ENCODE measurements at regions not wholly inside any gene's neighbourhood (a gene's known extent, or its start where the extent isn't known, plus 50 kb on each side); places are given as distances from the start of the nearest gene placed in this dataset.
"Not testable (repeated sequence)": the region's sequence is repeated elsewhere in the genome, so short reads cannot be mapped to it uniquely, and the experiment has no call there.

DNA sequence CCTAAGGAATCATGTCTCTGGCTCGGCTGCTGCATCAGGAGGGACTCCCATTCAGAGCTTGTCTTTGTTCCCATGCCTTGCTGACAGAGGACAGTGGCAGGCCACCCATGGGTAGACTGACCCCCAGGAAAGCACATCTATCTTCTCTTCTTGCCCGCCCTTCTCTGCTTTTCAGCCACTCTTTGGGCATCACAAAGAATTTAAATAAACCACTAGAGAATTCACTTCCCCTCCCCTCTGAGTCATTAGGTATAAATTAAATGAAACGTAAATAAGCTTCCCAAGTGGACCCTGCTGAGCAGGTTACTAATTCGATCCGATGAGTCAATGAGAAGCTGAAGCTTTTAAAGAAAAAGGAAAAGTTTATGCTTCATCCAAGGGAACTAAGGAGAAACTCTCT, 97.0 kb downstream of the DRD1 start:
- no peak for DNase-seq (ENCODE audit: low read depth)

DNA sequence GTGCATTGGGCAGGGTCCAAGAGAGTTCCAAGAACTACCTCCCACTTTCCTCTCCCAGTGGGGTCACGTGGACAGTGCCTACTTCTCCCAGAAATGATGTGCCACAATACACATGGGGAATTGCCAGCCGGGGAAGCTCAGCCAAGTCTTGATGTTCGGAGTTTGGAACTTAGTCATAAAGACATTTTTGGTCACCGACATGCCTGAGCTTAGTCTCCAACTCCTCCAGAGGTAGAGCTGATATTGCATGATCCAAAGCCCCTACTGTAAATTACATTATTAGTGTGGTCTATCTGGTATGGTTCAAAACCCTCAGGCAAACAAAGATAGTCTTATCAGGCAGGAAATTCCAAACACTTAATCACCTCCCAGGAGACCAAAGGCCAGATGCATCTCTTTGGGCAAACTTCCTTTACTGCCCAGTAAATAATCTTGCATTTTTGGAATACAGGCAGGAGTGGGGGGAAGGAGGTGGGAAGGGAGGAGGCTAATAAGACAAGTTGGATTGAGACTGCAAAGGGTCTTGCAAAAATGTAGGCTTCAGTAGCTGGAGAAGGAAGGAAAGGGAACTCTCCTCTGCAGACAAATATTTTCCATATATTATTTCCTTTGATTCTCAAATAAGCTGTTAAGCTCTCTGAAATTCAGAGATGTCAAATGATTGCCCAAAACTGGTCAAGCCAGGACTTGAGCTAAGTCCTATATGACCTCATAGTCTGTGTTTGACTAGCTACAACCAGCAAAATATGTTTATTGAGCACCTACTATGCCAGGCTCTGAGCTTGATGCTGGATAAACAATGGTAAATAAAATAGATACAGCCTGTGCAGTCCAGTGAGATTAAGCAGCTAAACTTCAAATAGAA, 99.4 kb downstream of the DRD1 start:
- DNase-seq (ENCODE audit: low read depth) = no peak

DNA sequence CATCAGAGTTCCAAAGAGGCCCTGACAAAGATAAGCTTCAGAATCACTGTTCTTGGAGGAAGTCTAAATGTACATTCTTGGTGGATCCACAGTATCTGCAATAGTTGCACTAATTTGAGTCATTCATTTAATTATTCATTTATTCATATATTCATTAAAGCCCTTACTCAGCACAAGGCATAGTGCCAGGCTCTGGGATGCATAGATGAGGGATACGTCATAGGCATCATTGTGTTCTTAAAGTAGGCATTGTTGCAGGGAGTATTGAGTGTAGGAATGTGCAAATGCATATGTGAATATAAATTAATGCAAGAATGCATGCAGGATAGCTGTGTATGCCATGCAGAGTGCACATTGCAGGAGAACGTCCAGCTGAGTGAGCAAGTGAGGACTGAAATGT, 100.7 kb downstream of the DRD1 start:
- no peak for DNase-seq (ENCODE audit: low read depth)

DNA sequence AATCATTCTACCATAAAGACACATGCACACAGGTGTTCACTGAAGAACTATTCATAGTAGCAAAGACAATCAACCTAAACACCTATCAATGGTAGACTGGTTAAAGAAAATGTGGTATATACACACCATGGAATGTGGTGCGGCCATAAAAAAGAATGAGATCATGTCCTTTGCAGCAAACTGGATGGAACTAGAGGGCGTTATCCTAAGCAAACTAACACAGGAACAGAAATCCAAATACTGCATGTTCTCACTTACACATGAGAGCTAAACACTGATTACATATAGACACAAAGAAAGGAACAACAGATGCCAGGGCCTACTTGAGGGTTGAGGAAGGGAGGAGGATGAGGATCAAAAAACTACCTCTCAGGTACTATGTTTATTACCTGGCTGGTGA, 103.8 kb downstream of the DRD1 start:
- DNase-seq (ENCODE audit: low read depth) = no peak

DNA sequence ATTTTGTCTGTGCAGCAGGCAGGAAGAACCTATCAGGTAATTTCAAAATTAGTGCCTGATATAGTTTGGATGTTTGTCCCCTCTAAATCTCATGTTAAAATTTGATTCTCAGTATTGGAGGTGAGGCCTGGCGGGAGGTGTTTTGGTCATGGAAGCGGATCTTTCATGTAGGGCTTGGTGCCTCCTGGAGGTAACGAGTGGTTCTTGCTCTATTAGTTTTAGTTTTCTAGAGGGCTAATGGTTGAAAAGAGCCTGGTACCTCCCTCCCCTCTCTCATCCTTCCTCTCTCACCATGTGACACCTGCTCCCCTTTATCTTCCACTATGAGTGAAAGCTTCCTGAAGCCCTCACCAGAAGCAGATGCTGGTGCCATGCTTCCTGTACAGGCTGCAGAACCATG, 106.3 kb downstream of the DRD1 start:
- no peak for DNase-seq (ENCODE audit: low read depth)

DNA sequence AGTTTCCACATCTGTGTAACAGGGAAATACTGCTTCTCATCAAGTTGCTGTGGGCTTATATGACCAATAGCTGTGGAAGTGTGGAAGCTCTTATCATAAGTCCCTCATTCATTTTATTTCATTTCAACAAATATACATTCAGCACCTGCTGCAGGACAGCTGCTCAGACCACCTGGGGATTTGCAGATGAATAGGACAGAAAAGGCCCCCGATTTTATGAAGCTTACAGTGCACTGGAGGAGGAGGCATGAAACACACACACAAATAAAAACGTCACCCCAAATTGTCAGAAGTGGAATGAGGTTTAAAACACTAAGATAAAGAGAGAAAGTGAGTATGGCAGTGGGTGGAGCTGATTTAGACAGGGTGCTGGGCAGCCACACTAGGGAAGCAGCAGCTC, 107.2 kb downstream of the DRD1 start:
- DNase-seq (ENCODE audit: low read depth) = no peak

DNA sequence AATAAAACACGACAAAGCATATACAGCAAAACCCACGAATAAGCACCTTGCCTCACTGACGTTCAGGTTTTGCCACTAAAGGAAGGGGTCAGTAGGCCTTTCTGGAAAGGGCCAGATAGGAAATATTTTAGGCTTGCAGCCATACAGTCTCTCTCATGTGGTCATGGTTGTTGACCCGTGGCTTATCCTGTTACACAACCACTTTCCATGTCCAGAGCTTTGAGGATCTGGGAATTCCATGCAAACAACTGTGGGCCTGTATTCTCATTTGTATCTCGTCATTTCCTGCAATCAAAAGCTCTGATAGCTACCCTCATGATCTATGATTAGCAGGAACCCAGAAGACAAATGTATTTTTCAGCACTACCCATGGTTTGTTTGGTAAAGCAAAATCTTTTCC, 108.3 kb downstream of the DRD1 start:
- DNase-seq (ENCODE audit: low read depth) = no peak

DNA sequence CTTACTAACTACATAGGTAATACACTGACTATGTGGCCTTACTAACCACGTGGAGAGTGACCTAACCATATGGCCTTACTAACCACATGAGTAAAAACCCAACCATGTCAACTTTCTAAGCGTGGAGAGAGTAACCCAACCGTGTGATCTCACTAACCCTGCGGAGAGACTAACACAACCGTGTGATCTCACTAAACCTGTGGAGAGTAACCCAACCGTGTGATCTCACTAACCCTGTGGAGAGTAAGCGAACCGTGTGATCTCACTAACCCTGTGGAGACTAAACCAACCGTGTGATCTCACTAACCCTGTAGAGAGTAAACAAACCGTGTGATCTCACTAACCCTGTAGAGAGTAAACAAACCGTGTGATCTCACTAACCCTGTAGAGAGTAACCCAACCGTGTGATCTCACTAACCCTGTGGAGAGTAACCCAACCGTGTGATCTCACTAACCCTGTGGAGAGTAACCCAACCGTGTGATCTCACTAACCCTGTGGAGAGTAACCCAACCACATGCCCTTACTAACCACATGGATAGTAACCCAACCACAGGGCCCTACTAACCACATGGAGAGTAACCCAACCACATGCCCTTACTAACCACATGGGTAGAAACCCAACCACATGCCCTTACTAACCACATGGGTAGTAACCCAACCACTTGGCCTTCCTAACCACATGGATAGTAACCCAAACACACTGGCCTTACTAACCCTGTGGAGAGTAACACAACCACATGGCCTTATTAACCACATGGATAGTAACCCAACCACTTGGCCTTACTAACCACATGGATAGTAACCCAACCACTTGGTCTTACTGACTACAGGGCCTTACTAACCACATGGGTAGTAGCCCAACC, 112.6 kb downstream of the DRD1 start:
- DNase-seq (ENCODE audit: low read depth) = not testable (repeated sequence)

DNA sequence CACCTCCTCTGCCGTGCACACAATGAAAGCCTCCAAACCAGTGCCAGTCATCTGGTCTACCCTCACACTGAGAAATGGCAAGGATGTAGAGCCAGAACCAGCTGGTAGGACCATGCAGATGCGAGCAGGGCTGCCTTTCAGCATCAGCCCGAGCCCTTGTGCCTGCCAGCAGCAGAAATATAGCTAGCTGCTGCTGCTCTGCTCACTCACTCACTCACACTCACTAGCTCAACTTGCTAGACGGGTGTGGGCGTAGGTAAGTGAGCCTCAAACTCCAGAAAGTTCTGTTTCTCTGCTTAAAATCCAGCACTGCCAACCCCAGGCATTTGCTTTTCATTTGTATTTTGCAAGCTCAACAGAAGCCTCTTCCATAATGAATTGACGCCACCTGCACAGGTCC, 114.0 kb downstream of the DRD1 start:
- no peak for DNase-seq (ENCODE audit: low read depth)

DNA sequence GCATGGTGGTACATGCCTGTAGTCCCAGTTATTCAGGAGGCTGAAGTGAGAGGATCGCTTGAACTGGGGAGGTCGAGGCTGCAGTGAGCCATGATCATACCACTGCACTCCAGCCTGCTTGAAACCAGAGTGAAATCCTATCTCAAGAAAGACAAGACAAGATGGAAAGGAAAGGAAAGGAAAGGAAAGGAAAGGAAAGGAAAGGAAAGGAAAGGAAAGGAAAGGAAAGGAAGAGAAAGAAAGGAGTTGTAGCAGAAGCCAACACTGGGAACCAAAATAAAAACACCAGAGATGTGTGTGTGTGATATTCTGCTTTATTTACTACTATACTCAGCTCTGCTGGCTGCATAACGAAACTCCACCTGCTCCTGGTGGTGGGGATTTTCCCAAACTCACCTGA, 115.3 kb downstream of the DRD1 start:
- DNase-seq (ENCODE audit: low read depth) = no peak

DNA sequence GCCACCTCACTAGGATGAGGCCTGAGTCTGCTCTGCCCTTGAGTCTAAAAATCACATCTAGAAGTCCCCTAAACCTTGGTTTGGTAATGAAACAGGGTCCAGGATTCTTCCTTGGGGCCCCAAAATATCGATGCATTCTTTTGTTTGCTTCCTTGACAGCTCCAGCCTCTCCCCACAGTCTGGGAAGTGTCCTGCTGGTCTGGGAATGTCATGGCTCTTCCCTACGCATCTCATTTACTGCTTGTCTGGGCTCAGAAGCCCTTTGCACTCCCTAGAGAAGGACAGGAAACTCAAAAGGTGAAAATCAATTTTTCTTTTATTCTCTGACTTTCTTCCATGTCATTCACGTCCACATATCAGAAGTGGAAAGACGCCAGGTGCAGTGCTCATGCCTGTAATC, 115.8 kb downstream of the DRD1 start:
- DNase-seq (ENCODE audit: low read depth) = no peak

DNA sequence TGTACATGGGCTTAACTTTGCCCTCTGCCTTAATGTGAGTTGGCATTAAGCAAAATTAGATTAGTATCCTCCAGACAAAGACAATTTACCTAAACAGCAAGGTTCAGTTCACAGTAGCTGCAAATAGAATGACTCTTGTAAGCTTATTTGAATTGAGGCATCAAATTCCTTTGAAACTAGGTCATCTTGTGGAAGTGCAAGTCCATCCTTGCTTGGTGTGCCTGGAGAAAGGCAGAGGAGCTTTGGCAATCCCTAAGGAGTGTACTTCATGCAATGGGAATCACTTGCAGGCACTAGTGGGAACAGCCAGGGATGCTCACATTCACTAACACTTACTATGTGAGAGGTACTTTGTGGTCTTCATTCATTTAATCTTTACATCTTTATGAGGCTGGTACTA, 118.3 kb downstream of the DRD1 start:
- DNase-seq (ENCODE audit: low read depth) = no peak

DNA sequence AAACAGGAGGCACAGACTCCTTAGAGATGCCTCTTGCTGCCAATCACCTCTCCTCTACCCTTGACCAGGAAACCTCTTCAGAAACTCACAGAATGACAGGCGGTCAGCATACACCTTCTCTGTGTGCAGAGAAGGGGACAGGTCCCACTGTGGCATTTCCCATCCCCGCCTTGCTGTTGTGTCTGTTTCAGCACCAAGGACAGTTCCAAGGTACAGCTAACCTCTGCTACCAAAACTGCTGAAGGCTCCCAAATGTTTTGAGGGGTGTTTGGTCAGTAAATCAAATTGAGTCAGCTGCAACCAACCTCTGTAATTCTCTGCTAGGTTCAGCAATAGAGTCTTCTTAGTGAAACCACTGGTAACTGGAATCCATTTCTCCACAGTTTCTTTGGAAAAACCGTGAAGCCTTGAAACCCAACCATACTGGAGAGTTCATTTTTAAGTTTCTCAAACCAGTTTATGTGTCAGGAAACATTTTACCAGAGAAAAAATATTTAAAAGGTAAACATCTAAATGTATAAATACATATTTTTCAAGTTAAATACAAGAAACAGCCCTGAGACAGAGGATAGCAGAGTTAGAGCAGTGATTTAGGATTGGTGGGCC, 122.0 kb downstream of the DRD1 start:
- DNase-seq (ENCODE audit: low read depth) = no peak

DNA sequence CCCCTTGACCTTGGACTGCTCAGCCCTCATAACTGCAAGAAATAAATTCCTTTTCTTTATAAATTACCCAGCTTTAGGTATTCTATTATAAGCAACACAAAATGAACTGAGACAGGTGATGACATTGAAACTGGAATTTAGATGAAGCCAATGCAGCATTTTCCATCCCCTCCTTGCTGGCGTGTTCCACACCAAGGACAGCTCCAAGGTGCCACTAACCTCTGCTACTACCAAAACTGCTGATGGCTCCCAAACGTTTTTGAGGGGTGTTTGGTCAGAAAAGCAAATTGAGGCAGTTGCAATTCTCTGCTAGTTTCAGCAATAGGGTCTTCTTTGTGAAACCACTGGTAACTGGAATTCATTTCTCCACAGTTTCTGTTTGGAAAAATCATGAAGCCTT, 124.8 kb downstream of the DRD1 start:
- no peak for DNase-seq (ENCODE audit: low read depth)

DNA sequence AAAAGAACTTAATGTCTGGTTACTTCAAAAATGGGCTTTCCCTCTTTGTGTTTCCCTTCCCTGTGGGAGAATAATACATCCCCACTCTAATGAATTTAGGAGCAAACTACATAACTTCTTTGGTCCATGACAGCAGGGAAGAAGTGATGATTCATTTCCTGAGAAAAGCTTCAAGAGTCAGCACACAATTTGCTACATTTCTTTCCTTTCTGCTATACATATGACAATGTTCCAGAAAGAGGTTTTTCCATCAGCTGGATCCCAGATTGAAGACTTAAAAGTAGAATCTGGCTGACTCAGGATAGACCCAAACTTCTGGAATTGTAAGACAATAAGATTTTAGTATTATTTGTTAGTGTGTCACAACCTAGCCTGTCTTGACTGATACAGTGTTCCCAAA, 126.1 kb downstream of the DRD1 start:
- no peak for DNase-seq (ENCODE audit: low read depth)

DNA sequence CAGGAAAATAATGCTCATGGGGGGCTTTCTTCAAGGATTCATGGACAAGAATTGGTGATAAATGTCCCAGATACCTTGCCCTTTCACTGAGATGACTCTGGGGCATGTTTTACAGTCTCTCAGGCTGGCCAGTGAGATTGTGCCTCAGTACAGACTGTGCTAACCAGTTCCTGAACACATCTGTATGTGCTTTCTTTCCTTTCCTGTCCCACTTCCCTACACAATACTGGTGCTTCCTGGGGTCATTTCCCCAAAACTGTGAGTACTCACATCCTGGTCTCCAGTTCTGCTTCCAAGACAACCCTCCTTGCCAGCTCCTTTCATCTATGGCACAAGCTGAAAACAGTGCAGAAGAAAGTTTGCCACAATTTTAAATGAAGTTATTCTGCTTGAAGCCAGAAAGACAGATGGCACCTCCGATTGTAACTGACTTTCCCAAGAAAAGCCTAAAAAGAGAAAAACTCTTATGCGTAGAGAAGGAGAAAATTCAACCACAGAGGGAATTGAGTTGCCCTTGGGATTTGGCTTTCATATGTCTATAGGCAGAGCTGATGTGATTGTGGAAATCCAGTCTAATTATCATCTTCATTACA, 134.7 kb downstream of the DRD1 start:
- no peak for DNase-seq (ENCODE audit: low read depth)

DNA sequence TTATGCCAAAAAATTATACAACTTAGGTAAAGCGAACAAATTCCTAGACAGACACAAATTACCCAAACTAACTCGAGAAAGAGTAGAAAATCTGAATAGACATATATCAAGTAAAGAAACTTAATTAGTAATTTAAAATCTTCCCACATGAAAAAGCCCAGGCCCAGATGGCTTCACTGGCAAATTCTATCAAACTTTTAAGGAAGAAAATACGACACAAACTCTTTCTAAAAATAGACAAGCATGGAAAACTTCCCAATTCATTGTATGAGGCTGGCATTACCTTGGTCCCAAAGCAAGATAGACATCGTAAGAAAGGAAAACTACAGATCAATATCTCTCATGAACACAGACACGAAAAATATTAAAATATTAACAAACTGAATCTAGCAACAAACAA, 135.3 kb downstream of the DRD1 start:
- no peak for DNase-seq (ENCODE audit: low read depth)

DNA sequence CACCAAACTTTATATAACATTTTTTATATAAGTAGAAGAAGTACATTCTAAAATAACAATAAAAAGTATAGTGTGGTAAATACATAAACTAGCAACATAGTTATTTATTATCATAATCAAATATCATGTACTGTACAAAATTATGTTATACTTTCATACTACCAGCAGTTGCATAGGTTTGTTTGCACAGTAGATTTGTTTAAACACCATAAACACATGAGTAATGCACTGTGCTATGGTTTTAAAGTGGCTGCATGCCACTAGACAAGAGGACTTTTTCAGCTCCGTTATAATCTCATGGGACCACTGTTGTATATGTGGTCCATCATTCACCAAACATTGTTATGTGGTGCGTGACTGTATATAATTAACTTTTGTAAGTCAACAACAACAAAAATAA, 137.6 kb downstream of the DRD1 start:
- no peak for DNase-seq (ENCODE audit: low read depth)

DNA sequence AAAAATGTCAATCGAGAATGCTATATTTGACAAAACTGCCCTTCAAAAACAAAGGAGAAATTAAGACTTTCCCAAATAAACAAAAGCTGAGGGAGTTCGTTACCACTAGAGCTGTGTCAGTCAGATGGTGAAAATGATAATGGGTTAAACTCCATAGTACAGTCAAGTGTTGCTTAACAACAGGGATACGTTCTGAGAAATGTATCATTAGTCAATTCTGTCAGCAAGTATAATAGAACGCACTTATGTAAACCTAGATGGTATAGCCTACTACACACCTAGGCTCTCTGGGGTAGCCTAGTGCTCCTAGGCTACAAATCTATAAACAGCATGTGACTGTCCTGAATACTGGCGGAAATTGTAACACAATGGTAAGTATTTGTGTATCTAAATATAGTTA, 138.7 kb downstream of the DRD1 start:
- no peak for DNase-seq (ENCODE audit: low read depth)

DNA sequence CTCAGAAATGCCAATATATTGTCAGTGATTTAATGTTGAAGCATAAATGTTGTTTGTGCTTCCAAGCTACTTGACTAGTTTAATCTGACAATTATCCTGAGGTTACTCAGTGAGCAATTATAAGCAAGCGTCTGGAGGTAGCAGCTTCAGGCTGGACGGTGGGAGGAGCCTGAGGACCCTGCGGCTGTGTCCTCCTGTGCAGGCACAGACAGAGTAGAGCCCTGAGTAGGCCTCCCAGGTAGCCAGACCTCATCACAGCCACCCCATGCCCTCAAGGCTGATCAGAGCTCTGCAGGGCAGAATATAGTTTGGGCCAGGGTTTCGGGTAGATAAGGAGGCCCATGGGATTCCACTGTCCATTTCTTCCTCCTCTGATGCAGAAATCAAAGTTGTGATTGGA, 153.6 kb downstream of the DRD1 start:
- DNase-seq (ENCODE audit: low read depth) = no peak

DNA sequence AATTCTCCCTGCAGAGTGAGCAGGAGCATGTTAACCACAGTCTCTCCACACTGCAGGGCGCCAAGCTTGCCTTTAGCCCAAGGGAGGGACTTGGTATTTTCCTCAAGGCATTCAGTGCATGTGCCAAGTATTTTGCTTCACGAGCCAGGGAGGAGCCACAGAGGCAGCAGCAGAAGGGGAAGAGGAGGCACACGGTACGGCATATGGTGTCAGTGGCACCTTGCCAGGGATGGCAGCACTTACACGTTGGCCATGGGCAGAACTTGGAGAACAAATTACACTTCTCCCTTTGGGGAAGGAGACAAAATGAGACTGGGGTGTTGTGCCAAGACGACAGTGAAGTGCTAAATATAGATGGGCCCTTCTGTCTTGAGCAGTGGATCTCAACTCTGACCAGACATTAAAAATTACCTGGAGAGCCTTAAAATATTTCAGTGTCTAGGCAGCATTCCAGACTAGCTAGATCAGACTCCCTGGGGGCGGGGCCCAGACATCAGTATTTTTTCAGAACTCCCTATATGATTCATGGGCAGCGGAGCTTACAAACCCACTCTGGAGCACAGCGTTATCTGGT, 155.8 kb downstream of the DRD1 start:
- no peak for DNase-seq (ENCODE audit: low read depth)

DNA sequence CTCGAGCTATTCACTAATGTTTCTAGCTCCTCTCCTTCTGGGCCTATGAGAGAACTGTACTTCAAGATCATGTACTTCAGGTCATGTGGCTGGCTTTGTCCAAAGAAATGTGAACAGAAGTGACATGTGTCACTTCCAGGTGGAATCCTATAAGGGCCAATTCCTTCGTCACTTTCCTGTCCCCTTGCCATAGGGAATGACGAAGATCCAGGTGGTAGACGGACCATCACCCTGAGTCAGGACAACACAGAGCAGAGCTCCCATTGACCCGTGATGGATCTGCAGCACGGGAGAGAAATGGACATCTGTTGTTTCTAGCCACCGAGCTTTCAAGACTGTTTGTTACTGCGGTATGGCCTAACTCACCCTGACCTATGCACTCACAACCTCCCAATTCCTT, 157.0 kb downstream of the DRD1 start:
- no peak for DNase-seq (ENCODE audit: low read depth)

Data from activated gamma-delta T cell treated with anti-CD3 and anti-CD28 coated beads, Interleukin-2, amount 50 U/mL, for 16 hours (primary cell).